GM23248 (cell line): ENCODE measurements at regions not wholly inside any gene's neighbourhood (a gene's known extent, or its start where the extent isn't known, plus 50 kb on each side); places are given as distances from the start of the nearest gene placed in this dataset.

Source experiments
- DNase-seq: peaks from one replicate; pipeline ENCODE4 v3.0.0-alpha.2; 2015
- H2AFZ ChIP-seq: fragments of 200-600 bp; sonication (generic); 2 replicates; pipeline ENCODE4 v1.6.1; 2016; ENCODE audit warnings: antibody characterized with exemption
- H3F3A ChIP-seq: fragments of 200-600 bp; sonication (generic); 2 replicates; pipeline ENCODE4 v1.6.1; 2016; ENCODE audit warnings: mild to moderate bottlenecking, antibody characterized with exemption, mixed run types; ENCODE audit not compliant: insufficient read depth
- H3K27ac ChIP-seq: fragments of 200-600 bp; sonication (generic); 2 replicates; pipeline ENCODE4 v1.5.1; 2016; ENCODE audit warnings: mild to moderate bottlenecking
- H3K27me3 ChIP-seq: fragments of 200-600 bp; sonication (generic); replicated peaks from 2 replicates; pipeline ENCODE4 v1.6.1; 2016; ENCODE audit warnings: mild to moderate bottlenecking; ENCODE audit not compliant: insufficient read depth
- H3K36me3 ChIP-seq: fragments of 200-600 bp; sonication (generic); 2 replicates; pipeline ENCODE4 v1.6.1; 2016; ENCODE audit warnings: low read depth, mild to moderate bottlenecking
- H3K4me1 ChIP-seq: fragments of 200-600 bp; sonication (generic); 2 replicates; pipeline ENCODE4 v1.6.1; 2016; ENCODE audit warnings: mild to moderate bottlenecking; ENCODE audit not compliant: insufficient read depth
- H3K4me2 ChIP-seq: fragments of 200-600 bp; sonication (generic); one replicate; pipeline ENCODE4 v1.6.1; 2016; ENCODE audit warnings: mild to moderate bottlenecking; ENCODE audit not compliant: unreplicated experiment
- H3K4me3 ChIP-seq: fragments of 200-600 bp; sonication (generic); 2 replicates; pipeline ENCODE4 v1.5.1; 2016; ENCODE audit warnings: mild to moderate bottlenecking
- H3K79me2 ChIP-seq: fragments of 200-600 bp; sonication (generic); 2 replicates; pipeline ENCODE4 v1.6.1; 2016; ENCODE audit warnings: mild to moderate bottlenecking; ENCODE audit not compliant: insufficient read depth
- H3K9ac ChIP-seq: fragments of 200-600 bp; sonication (generic); 2 replicates; pipeline ENCODE4 v1.6.1; 2016; ENCODE audit warnings: mild to moderate bottlenecking
- H3K9me2 ChIP-seq: fragments of 200-600 bp; sonication (generic); 2 replicates; pipeline ENCODE4 v1.6.1; 2016; ENCODE audit warnings: mixed run types, mild to moderate bottlenecking, moderate library complexity; ENCODE audit not compliant: insufficient read depth
- H3K9me3 ChIP-seq: fragments of 200-600 bp; sonication (generic); one replicate; pipeline ENCODE4 v1.6.1; 2017; ENCODE audit warnings: low read depth
- H4K20me1 ChIP-seq: fragments of 200-600 bp; sonication (generic); 2 replicates; pipeline ENCODE4 v1.6.0; 2016; ENCODE audit not compliant: insufficient read depth
- EZH2 ChIP-seq: fragments of 200-600 bp; sonication (generic); IDR thresholded peaks from 2 replicates; pipeline ENCODE4 v1.6.1; 2018; ENCODE audit warnings: antibody characterized with exemption, mild to moderate bottlenecking; ENCODE audit not compliant: insufficient read depth, poor library complexity, severe bottlenecking
- EZH2phosphoT487 ChIP-seq: fragments of 200-600 bp; sonication (generic); IDR thresholded peaks from 2 replicates; pipeline ENCODE4 v1.6.1; 2018; ENCODE audit warnings: antibody characterized with exemption, moderate library complexity, mild to moderate bottlenecking, low read depth; ENCODE audit not compliant: insufficient read depth
- WGBS, 2 experiments: methylation state at CpG; one replicate each; pipeline ENCODE4 v1.1.6; 2015 to 2017; ENCODE audit warnings: low lambda C conversion rate in 2 of 2, low coverage in 1 of 2; ENCODE audit errors: missing lambda C conversion rate in 2 of 2; 5-methylcytosine and 5-hydroxymethylcytosine counted together
- in situ Hi-C: fragments of 300-500 bp; cut with MboI; formaldehyde crosslinking; loops from 2 replicates; pipeline ENCODE4 v1.15.0; 2020

DNA sequence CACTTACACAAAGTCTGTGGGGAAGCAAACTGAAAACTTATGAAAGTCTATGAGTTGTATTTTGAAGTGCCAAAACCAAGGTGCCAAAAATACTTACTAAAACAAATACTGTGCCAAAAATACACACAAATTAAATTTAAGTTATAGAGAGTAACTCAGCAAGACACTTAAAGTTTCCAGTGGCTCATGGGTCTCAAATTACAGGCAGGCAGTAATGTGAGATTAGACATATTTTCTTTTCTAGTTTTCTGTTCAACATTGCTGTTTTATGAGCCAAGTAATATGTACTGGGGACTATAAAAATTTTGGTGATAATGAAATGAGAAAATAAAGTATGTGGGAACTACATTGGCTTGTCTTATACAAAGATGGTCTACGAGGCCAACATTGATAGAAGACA lies 172.2 kb upstream of the SNX2 start:
- H3K79me2 ChIP-seq, result no peaks in the 10 kb centered on the region
- no peaks in the 10 kb centered on the region for H3K9me3 ChIP-seq
- no peak for DNase-seq
- in situ Hi-C loops, result no loop called here
- no peaks in the 10 kb centered on the region for H3K9me2 ChIP-seq
- H3K4me1 ChIP-seq, result no peaks in the 10 kb centered on the region
- no peaks in the 10 kb centered on the region for H3K36me3 ChIP-seq
- H3F3A ChIP-seq, result no peaks in the 10 kb centered on the region
- no peak for TF ChIP-seq EZH2
- TF ChIP-seq EZH2phosphoT487, result no peak
- no peak overlapping the region for H3K27ac ChIP-seq
- H3K4me2 ChIP-seq, result no peak overlapping the region
- H2AFZ ChIP-seq, result no peak overlapping the region
- H3K9ac ChIP-seq, result no peak overlapping the region
- no peak overlapping the region for H3K4me3 ChIP-seq
- 6 to 9% methylated on average over 1 of the region's 1 CpG for WGBS, 2 experiments
- no peaks in the 10 kb centered on the region for H4K20me1 ChIP-seq
- H3K27me3 ChIP-seq, result no peaks in the 10 kb centered on the region

DNA sequence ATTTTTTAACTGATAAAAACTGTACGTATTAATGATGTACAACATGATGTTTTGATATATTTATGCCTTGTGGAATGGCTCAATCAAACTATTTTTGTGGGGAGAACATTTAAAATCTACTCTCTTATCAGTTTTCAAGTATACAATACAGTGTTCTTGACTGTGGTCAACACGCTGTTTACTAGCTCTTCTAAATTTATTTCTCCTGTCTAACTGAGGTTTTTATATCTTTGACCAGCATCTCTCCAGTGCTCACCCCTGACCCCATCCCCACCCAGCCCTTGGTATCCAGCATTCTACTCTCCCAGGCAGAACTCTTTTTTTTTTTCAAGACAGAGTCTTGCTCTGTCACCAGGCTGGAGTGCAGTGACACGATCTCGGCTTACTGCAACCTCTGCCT lies 169.6 kb upstream of the SNX2 start:
- Histone ChIP-seq H3K4me1 (no peaks in the 10 kb centered on the region), H3K9ac (no peak overlapping the region), H3K4me3 (no peak overlapping the region), H3K27me3 (no peaks in the 10 kb centered on the region), H3K9me3 (no peaks in the 10 kb centered on the region), H3K36me3 (no peaks in the 10 kb centered on the region), H2AFZ (no peak overlapping the region), H3K79me2 (no peaks in the 10 kb centered on the region), H3K9me2 (no peaks in the 10 kb centered on the region), H3K4me2 (no peak overlapping the region), H3K27ac (no peak overlapping the region), H4K20me1 (no peaks in the 10 kb centered on the region), H3F3A (no peaks in the 10 kb centered on the region)
- TF ChIP-seq EZH2 (no peak), EZH2phosphoT487 (no peak)
- 71 to 72% methylated on average over 4 of the region's 4 CpGs for WGBS, 2 experiments
- DNase-seq, result no peak
- in situ Hi-C loops, result no loop called here

DNA sequence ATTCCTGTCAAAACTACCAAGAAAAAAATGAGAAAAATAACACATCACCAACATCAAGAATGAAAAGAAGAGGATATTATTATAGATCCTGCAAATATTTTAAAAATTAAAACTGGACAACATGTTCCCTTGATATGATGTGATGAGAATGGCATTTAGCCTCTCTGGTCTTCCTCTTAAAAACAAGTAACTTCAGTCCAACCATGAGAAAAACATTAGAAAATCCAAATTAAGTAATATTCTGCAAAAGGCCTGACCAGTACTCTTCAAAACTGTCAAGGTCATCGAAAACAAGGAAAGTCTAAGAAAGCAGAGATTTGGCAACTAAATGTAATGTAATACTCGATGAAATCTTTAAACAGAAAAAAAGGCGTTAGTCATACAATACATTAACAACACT lies 167.1 kb upstream of the SNX2 start:
- Histone ChIP-seq H4K20me1 (no peaks in the 10 kb centered on the region), H3K27ac (no peak overlapping the region), H3F3A (no peaks in the 10 kb centered on the region), H3K4me3 (no peak overlapping the region), H3K9ac (no peak overlapping the region), H3K4me2 (no peak overlapping the region), H3K79me2 (no peaks in the 10 kb centered on the region), H2AFZ (no peak overlapping the region), H3K9me3 (no peaks in the 10 kb centered on the region), H3K4me1 (no peaks in the 10 kb centered on the region), H3K36me3 (no peaks in the 10 kb centered on the region), H3K9me2 (no peaks in the 10 kb centered on the region), H3K27me3 (no peaks in the 10 kb centered on the region)
- no peak for TF ChIP-seq EZH2phosphoT487
- no peak for TF ChIP-seq EZH2
- WGBS, 2 experiments, result 9% methylated on average over 3 of the region's 3 CpGs
- no peak for DNase-seq
- in situ Hi-C loops, result no loop called here

DNA sequence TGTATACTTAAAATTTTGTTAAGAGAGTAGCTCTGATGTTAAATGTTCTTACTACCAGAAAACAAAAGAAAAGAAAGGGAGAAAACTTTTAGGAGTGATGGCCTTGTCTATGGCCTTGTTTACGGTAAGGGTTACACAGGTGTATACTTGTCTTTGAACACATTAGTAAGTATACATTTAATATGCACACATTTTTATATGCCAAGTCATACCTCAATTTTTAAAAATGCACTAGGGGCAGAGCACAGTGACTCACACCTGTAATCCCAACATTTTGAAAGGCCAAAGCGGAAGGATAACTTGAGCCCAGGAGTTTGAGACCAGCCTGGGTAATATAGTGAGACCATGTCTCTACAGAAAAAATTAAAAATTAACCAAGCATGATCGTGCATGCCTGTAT lies 166.7 kb upstream of the SNX2 start:
- TF ChIP-seq EZH2, result no peak
- TF ChIP-seq EZH2phosphoT487, result no peak
- WGBS, 2 experiments, result 79 to 89% methylated on average over 3 of the region's 3 CpGs
- Histone ChIP-seq H2AFZ (no peak overlapping the region), H3K27me3 (no peaks in the 10 kb centered on the region), H3K79me2 (no peaks in the 10 kb centered on the region), H3K4me1 (no peaks in the 10 kb centered on the region), H4K20me1 (no peaks in the 10 kb centered on the region), H3F3A (no peaks in the 10 kb centered on the region), H3K36me3 (no peaks in the 10 kb centered on the region), H3K4me3 (no peak overlapping the region), H3K9me2 (no peaks in the 10 kb centered on the region), H3K9me3 (no peaks in the 10 kb centered on the region), H3K27ac (no peak overlapping the region), H3K4me2 (no peak overlapping the region), H3K9ac (no peak overlapping the region)
- in situ Hi-C loops, result no loop called here
- no peak for DNase-seq

DNA sequence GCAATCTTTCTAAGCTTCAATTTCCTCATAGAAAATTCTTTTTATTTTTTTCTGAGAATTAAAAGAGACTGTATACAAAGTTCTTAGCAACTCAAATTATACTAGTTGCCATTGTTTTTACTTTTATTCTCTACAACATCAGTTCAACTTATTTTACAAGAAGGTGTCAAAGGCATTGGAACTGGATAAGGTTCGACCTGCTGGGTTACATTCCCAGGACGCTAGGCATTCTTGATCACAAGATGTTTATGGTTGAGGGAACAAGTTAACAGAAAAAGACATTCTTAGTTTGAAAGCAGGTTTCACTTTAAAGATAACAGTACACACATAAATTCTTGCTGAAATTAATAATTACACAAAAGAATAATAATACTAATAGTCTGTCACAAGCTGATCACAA lies 163.5 kb upstream of the SNX2 start:
- Histone ChIP-seq H3K36me3 (no peaks in the 10 kb centered on the region), H3K9me3 (no peaks in the 10 kb centered on the region), H3K27me3 (no peaks in the 10 kb centered on the region), H3K4me2 (no peak overlapping the region), H3K4me3 (no peak overlapping the region), H4K20me1 (no peaks in the 10 kb centered on the region), H3K27ac (no peak overlapping the region), H3K79me2 (no peaks in the 10 kb centered on the region), H3K4me1 (no peaks in the 10 kb centered on the region), H2AFZ (no peak overlapping the region), H3K9me2 (no peaks in the 10 kb centered on the region), H3F3A (no peaks in the 10 kb centered on the region), H3K9ac (no peak overlapping the region)
- in situ Hi-C loops, result no loop called here
- no peak for TF ChIP-seq EZH2
- no peak for TF ChIP-seq EZH2phosphoT487
- 42 to 49% methylated on average over 2 of the region's 2 CpGs for WGBS, 2 experiments
- no peak for DNase-seq
